H1 (cell line): ENCODE measurements at regions not wholly inside any gene's neighbourhood (a gene's known extent, or its start where the extent isn't known, plus 50 kb on each side); places are given as distances from the start of the nearest gene placed in this dataset.

ENCODE experiments used
- CTCF ChIA-PET: fragments of 300-600 bp; sonication (Branson Sonifier 250); formaldehyde crosslinking; loops from one replicate; lab custom pipeline; 2021; ENCODE audit not compliant: partially characterized antibody; lab: Charles Lee
- POLR2A ChIA-PET: fragments of 300-600 bp; sonication (Branson Sonifier 250); formaldehyde crosslinking; loops from one replicate; lab custom pipeline; 2021; ENCODE audit warnings: inconsistent platforms; ENCODE audit not compliant: partially characterized antibody; lab: Charles Lee
- DNase-seq, 2 experiments: peaks; one replicate each; pipeline versions ENCODE4 v3.0.0 to v3.0.0-alpha.2; 2010 to 2022; ENCODE audit warnings: low spot score in 2 of 2, low read depth in 1 of 2, mixed read lengths in 1 of 2
- FAIRE-seq: peaks from 2 replicates; lab custom pipeline; 2011; peaks lifted over from hg19 to GRCh38; lab: Jason Lieb, UNC
- H2AFZ ChIP-seq: 2 replicates; pipeline ENCODE4 v1.8.1; 2012; ENCODE audit warnings: low read length, inconsistent platforms
- H2AK5ac ChIP-seq: 2 replicates; pipeline ENCODE4 v1.6.1; 2013; ENCODE audit warnings: low read depth, low read length
- H2BK120ac ChIP-seq: replicated peaks from 2 replicates; pipeline ENCODE3; 2013; ENCODE audit warnings: low read depth, low read length, inconsistent platforms
- H2BK12ac ChIP-seq: 2 replicates; pipeline ENCODE4 v1.6.1; 2013; ENCODE audit warnings: low read depth, low read length
- H2BK15ac ChIP-seq: 2 replicates; pipeline ENCODE4 v1.6.1; 2013; ENCODE audit warnings: low read length
- H2BK20ac ChIP-seq: 2 replicates; pipeline ENCODE4 v1.6.1; 2013; ENCODE audit warnings: low read length
- H2BK5ac ChIP-seq: 2 replicates; pipeline ENCODE4 v1.6.1; 2013; ENCODE audit warnings: low read depth, low read length
- H3K14ac ChIP-seq: 2 replicates; pipeline ENCODE4 v1.6.1; 2013; ENCODE audit warnings: inconsistent platforms; ENCODE audit not compliant: insufficient read length
- H3K18ac ChIP-seq: 2 replicates; pipeline ENCODE4 v1.6.1; 2013; ENCODE audit warnings: low read length; ENCODE audit errors: extremely low read depth
- H3K23ac ChIP-seq: 2 replicates; pipeline ENCODE4 v1.6.1; 2013; ENCODE audit warnings: inconsistent platforms; ENCODE audit not compliant: insufficient read length
- H3K23me2 ChIP-seq: 2 replicates; pipeline ENCODE4 v1.6.1; 2013; ENCODE audit warnings: low read depth, low read length
- H3K27ac ChIP-seq: 2 replicates; pipeline ENCODE4 v1.6.1; 2011; ENCODE audit warnings: low read depth, low read length, inconsistent platforms
- H3K27me3 ChIP-seq, 4 experiments: replicated peaks in 1 of 4; 1 replicate in 1 of 4; 2 replicates in 3 of 4; pipeline versions ENCODE4 v1.6.1 to v1.8.1; 2011 to 2013; ENCODE audit warnings: low read length in 3 of 4, mild to moderate bottlenecking in 3 of 4, inconsistent platforms in 2 of 4, mixed read lengths in 2 of 4, moderate library complexity in 1 of 4; ENCODE audit not compliant: control insufficient read depth in 3 of 4, insufficient read depth in 3 of 4; ENCODE audit errors: extremely low read depth in 1 of 4
- H3K36me3 ChIP-seq, 4 experiments: 2 replicates each; pipeline versions ENCODE4 v1.6.1 to v1.8.1; 2011 to 2013; ENCODE audit warnings: mild to moderate bottlenecking in 4 of 4, low read length in 3 of 4, moderate library complexity in 2 of 4, control low read depth in 1 of 4, inconsistent platforms in 1 of 4; ENCODE audit not compliant: insufficient read depth in 4 of 4, control insufficient read depth in 2 of 4
- H3K4ac ChIP-seq: replicated peaks from 2 replicates; pipeline ENCODE3; 2013; ENCODE audit warnings: low read length, low read depth, mixed read lengths, inconsistent platforms; ENCODE audit not compliant: insufficient read length
- H3K4me1 ChIP-seq, 4 experiments: replicated peaks in 1 of 4; 1 replicate in 1 of 4; 2 replicates in 3 of 4; pipeline versions ENCODE4 v1.6.1 to v1.8.1; 2011 to 2013; ENCODE audit warnings: low read length in 3 of 4, inconsistent platforms in 2 of 4, mixed read lengths in 1 of 4; ENCODE audit not compliant: insufficient read depth in 4 of 4, control insufficient read depth in 3 of 4
- H3K4me2 ChIP-seq, 2 experiments: 2 replicates each; pipeline versions ENCODE4 v1.6.1 to v1.8.1; 2011 to 2013; ENCODE audit warnings: low read depth in 2 of 2, low read length in 2 of 2, control low read depth in 1 of 2, inconsistent platforms in 1 of 2, mild to moderate bottlenecking in 1 of 2; ENCODE audit not compliant: insufficient read depth in 1 of 2
- H3K4me3 ChIP-seq, 4 experiments: fragments of 200-600, 300-600 bp in 1 of 4; sonication (generic), shearing (Covaris generic), sonication (Bioruptor Twin) in 1 of 4; 2 replicates each; pipeline versions ENCODE4 v1.5.1 to v1.8.1; 2011 to 2016; ENCODE audit warnings: low read length in 4 of 4, low read depth in 3 of 4, control low read depth in 2 of 4, inconsistent platforms in 2 of 4, mild to moderate bottlenecking in 2 of 4, mixed read lengths in 1 of 4, moderate library complexity in 1 of 4; ENCODE audit not compliant: insufficient read depth in 2 of 4; ENCODE audit errors: extremely low read depth in 1 of 4
- H3K56ac ChIP-seq: replicated peaks from 2 replicates; pipeline ENCODE3; 2013; ENCODE audit warnings: low read depth, mild to moderate bottlenecking, mixed read lengths, low read length, inconsistent platforms; ENCODE audit not compliant: insufficient read length
- H3K79me1 ChIP-seq: 2 replicates; pipeline ENCODE4 v1.6.1; 2013; ENCODE audit warnings: low read depth, low read length, control low read depth
- H3K79me2 ChIP-seq, 2 experiments: 2 replicates each; pipeline versions ENCODE4 v1.6.1 to v1.8.1; 2012 to 2013; ENCODE audit warnings: low read length in 2 of 2, mild to moderate bottlenecking in 2 of 2, inconsistent platforms in 1 of 2; ENCODE audit not compliant: insufficient read depth in 2 of 2, control insufficient read depth in 1 of 2
- H3K9ac ChIP-seq, 4 experiments: replicated peaks in 1 of 4; 1 replicate in 1 of 4; 2 replicates in 3 of 4; pipeline versions ENCODE4 v1.6.1 to v1.8.1; 2011 to 2013; ENCODE audit warnings: low read depth in 3 of 4, low read length in 3 of 4, control low read depth in 2 of 4, mild to moderate bottlenecking in 2 of 4, moderate library complexity in 2 of 4, inconsistent platforms in 1 of 4; ENCODE audit errors: extremely low read depth in 1 of 4
- H3K9me3 ChIP-seq, 2 experiments: 2 replicates each; pipeline versions ENCODE4 v1.6.1 to v1.8.1; 2012 to 2013; ENCODE audit warnings: mild to moderate bottlenecking in 2 of 2, moderate library complexity in 2 of 2, control low read depth in 1 of 2, inconsistent platforms in 1 of 2, low read depth in 1 of 2, low read length in 1 of 2, mixed read lengths in 1 of 2; ENCODE audit not compliant: insufficient read depth in 2 of 2
- H4K20me1 ChIP-seq, 2 experiments: replicated peaks in 1 of 2; 2 replicates each; pipeline versions ENCODE3 to v1.8.1; 2011 to 2013; ENCODE audit warnings: inconsistent platforms in 2 of 2, low read length in 2 of 2, mild to moderate bottlenecking in 1 of 2; ENCODE audit not compliant: insufficient read depth in 2 of 2, control insufficient read depth in 1 of 2
- H4K5ac ChIP-seq: 2 replicates; pipeline ENCODE4 v1.6.1; 2013; ENCODE audit warnings: low read length, low read depth, mixed read lengths, inconsistent platforms; ENCODE audit not compliant: insufficient read length
- H4K8ac ChIP-seq: 2 replicates; pipeline ENCODE4 v1.8.0; 2013; ENCODE audit warnings: mild to moderate bottlenecking, moderate library complexity, low read length, inconsistent platforms; ENCODE audit not compliant: insufficient read depth; ENCODE audit errors: extremely low read depth
- H4K91ac ChIP-seq: replicated peaks from 2 replicates; pipeline ENCODE3; 2013; ENCODE audit warnings: low read length, mixed read lengths, inconsistent platforms; ENCODE audit not compliant: insufficient read length
- ATF2 ChIP-seq: IDR thresholded peaks from 2 replicates; pipeline ENCODE4 v1.6.1; 2012; ENCODE audit warnings: low read length, inconsistent platforms
- BACH1 ChIP-seq: IDR thresholded peaks from 2 replicates; pipeline ENCODE4 v1.6.1; 2012; ENCODE audit warnings: low read length, improper control_type of control experiment
- BCL11A ChIP-seq, 2 experiments: IDR thresholded peaks; one replicate each; pipeline ENCODE4 v1.6.1; 2011; ENCODE audit warnings: low read depth in 2 of 2, low read length in 2 of 2, mild to moderate bottlenecking in 2 of 2
- CTBP2 ChIP-seq: IDR thresholded peaks from 2 replicates; pipeline ENCODE4 v1.7.0; 2011; ENCODE audit warnings: borderline replicate concordance, mild to moderate bottlenecking, moderate library complexity, mixed read lengths, low read length; ENCODE audit not compliant: insufficient read depth, insufficient read length
- EZH2 ChIP-seq: fragments of 200-600 bp; sonication (generic); IDR thresholded peaks from 2 replicates; pipeline ENCODE4 v1.7.1; 2012; ENCODE audit warnings: low read depth, mild to moderate bottlenecking, moderate library complexity, low read length, inconsistent platforms; ENCODE audit not compliant: severe bottlenecking
- HDAC6 ChIP-seq: IDR thresholded peaks from one replicate; pipeline ENCODE4 v1.7.1; 2012; ENCODE audit warnings: low read depth, mild to moderate bottlenecking, inconsistent platforms, low read length, moderate library complexity
- MAX ChIP-seq: IDR thresholded peaks from 2 replicates; pipeline ENCODE4 v1.6.1; 2012; ENCODE audit warnings: inconsistent platforms
- PHF8 ChIP-seq: fragments of 200-600 bp; sonication (generic); conservative IDR thresholded peaks from 2 replicates; pipeline ENCODE4 v1.7.1; 2012; ENCODE audit warnings: low read depth, mild to moderate bottlenecking, inconsistent platforms, low read length, moderate library complexity
- RAD21 ChIP-seq, 2 experiments: IDR thresholded peaks in 1 of 2; conservative IDR thresholded peaks in 1 of 2; 2 replicates each; pipeline ENCODE4 v1.6.1; 2011; ENCODE audit warnings: low read depth in 2 of 2, low read length in 2 of 2, improper control_type of control experiment in 1 of 2, inconsistent platforms in 1 of 2, mild to moderate bottlenecking in 1 of 2, moderate library complexity in 1 of 2
- RNF2 ChIP-seq: fragments of 200-900, 300-1000 bp; sonication (generic); IDR thresholded peaks from 2 replicates; pipeline ENCODE4 v1.7.1; 2016; ENCODE audit warnings: borderline replicate concordance, low read depth, mild to moderate bottlenecking, antibody characterized with exemption, low read length; ENCODE audit not compliant: poor library complexity, severe bottlenecking; ENCODE audit errors: missing control alignments
- SIN3A ChIP-seq, 2 experiments: IDR thresholded peaks in 1 of 2; conservative IDR thresholded peaks in 1 of 2; 2 replicates each; pipeline ENCODE4 v1.6.1; 2011 to 2012; ENCODE audit warnings: low read length in 2 of 2, improper control_type of control experiment in 1 of 2, low read depth in 1 of 2, mild to moderate bottlenecking in 1 of 2
- SIX5 ChIP-seq: IDR thresholded peaks from 2 replicates; pipeline ENCODE4 v1.6.1; 2011; ENCODE audit warnings: mild to moderate bottlenecking, low read depth, low read length
- WGBS, 2 experiments: shearing (Covaris generic) in 1 of 2; methylation state at CpG; one replicate each; pipeline versions ENCODE4 v1.1.6 to v1.1.7; 2013 to 2015; ENCODE audit warnings: low lambda C conversion rate in 2 of 2, mixed read lengths in 2 of 2, inconsistent platforms in 1 of 2, low coverage in 1 of 2, missing lambda C conversion rate in 1 of 2; ENCODE audit not compliant: insufficient replicate concordance in 2 of 2, insufficient coverage in 1 of 2, insufficient read length in 1 of 2; ENCODE audit errors: extremely low coverage in 1 of 2, missing lambda C conversion rate in 1 of 2; 5-methylcytosine and 5-hydroxymethylcytosine counted together

- Histone ChIP-seq H3K27me3 (no peaks in the 10 kb centered on the region), H2AFZ (no peak overlapping the region), H2BK12ac (no peak overlapping the region), H3K4me1 (no peaks in the 10 kb centered on the region), H4K5ac (no peak overlapping the region), H3K23ac (no peak overlapping the region), H2AK5ac (no peak overlapping the region), H3K79me1 (no peaks in the 10 kb centered on the region), H3K4me2 (no peak overlapping the region), H3K9ac (no peak overlapping the region), H3K14ac (no peak overlapping the region), H3K36me3 (no peaks in the 10 kb centered on the region), H2BK5ac (no peak overlapping the region), H3K18ac (no peak overlapping the region), H4K91ac (no peak overlapping the region), H4K8ac (no peak overlapping the region), H3K56ac (no peak overlapping the region), H3K27ac (no peak overlapping the region), H3K4me3 (no peak overlapping the region), H3K9me3 (no peaks in the 10 kb centered on the region), H2BK120ac (no peak overlapping the region), H3K79me2 (no peaks in the 10 kb centered on the region), H3K4ac (no peak overlapping the region), H3K23me2 (no peaks in the 10 kb centered on the region), H4K20me1 (no peaks in the 10 kb centered on the region), H2BK15ac (no peak overlapping the region), H2BK20ac (no peak overlapping the region)
- FAIRE-seq = no peak
- WGBS, 2 experiments = 80% methylated on average over 3 of the region's 3 CpGs; no CpG with 5 or more reads in 1 of the 2 experiments
- CTCF ChIA-PET = no interaction called here
- no peak for DNase-seq
- POLR2A ChIA-PET = no interaction called here
- no peak for TF ChIP-seq RAD21 (IDR thresholded peaks at IDR 0.05 in 1 of 2, conservative IDR thresholded peaks at IDR 0.05 in 1 of 2; ENCODE audit: low read depth in 2 of 2, low read length in 2 of 2)
- TF ChIP-seq RNF2 = no peak
- TF ChIP-seq CTBP2 = no peak
- no peak for TF ChIP-seq SIN3A (conservative IDR thresholded peaks at IDR 0.05 in 1 of 2, IDR thresholded peaks at IDR 0.05 in 1 of 2; ENCODE audit: low read depth in 1 of 2, low read length in 2 of 2)
- TF ChIP-seq HDAC6 = no peak
- TF ChIP-seq PHF8 = no peak
- no peak for TF ChIP-seq EZH2
- TF ChIP-seq MAX = no peak
- TF ChIP-seq SIX5 = no peak
- TF ChIP-seq BACH1 = no peak
- TF ChIP-seq BCL11A (IDR thresholded peaks at IDR 0.05; ENCODE audit: low read depth in 2 of 2, low read length in 2 of 2) = no peak
- no peak for TF ChIP-seq ATF2
Observed at GRCh38 chr10:29828956-29829355, 194.2 kb upstream of the SVIL start.
